OCI-LY7 (cell line): ENCODE measurements at regions not wholly inside any gene's neighbourhood (a gene's known extent, or its start where the extent isn't known, plus 50 kb on each side); places are given as distances from the start of the nearest gene placed in this dataset.

Experiments
- BruUV-seq: library from RNA; stranded (reverse); fragments of 400-500 nt; replicated peaks from 2 replicates; lab custom pipeline; 2021; lab: Mats Ljungman, UMichigan
- CTCF ChIA-PET: fragments of 300-600 bp; sonication (Branson Sonifier 250); formaldehyde crosslinking; loops from one replicate; lab custom pipeline; 2022; ENCODE audit warnings: antibody characterized with exemption; ENCODE audit not compliant: unreplicated experiment; lab: Charles Lee
- POLR2A ChIA-PET: fragments of 300-600 bp; sonication (Branson Sonifier 250); formaldehyde crosslinking; loops from one replicate; lab custom pipeline; 2022; ENCODE audit warnings: antibody characterized with exemption; lab: Charles Lee
- DNase-seq: peaks from one replicate; pipeline ENCODE4 v3.0.0-alpha.2; 2015; ENCODE audit warnings: low spot score
- H2AFZ ChIP-seq: fragments of 200-600 bp; sonication (generic), shearing (Covaris generic); 2 replicates; pipeline ENCODE4 v1.6.1; 2014; ENCODE audit warnings: mild to moderate bottlenecking, antibody characterized with exemption, low read length, moderate library complexity
- H3K27ac ChIP-seq: fragments of 200-600 bp; sonication (generic); 2 replicates; pipeline ENCODE4 v1.5.1; 2014; ENCODE audit warnings: mixed run types, low read depth, mild to moderate bottlenecking, moderate library complexity, low read length, inconsistent platforms; ENCODE audit not compliant: poor library complexity, severe bottlenecking
- H3K36me3 ChIP-seq: fragments of 200-600 bp; sonication (generic); 2 replicates; pipeline ENCODE4 v1.6.1; 2014; ENCODE audit warnings: mild to moderate bottlenecking, antibody characterized with exemption, low read length, moderate library complexity, mixed read lengths; ENCODE audit not compliant: insufficient read depth
- H3K4me1 ChIP-seq: fragments of 200-600 bp; sonication (generic); 2 replicates; pipeline ENCODE4 v1.5.1; 2014; ENCODE audit warnings: mild to moderate bottlenecking, low read length; ENCODE audit not compliant: insufficient read depth, poor library complexity, severe bottlenecking
- H3K4me2 ChIP-seq: fragments of 200-600 bp; sonication (generic); 2 replicates; pipeline ENCODE4 v1.6.1; 2014; ENCODE audit warnings: mild to moderate bottlenecking, low read length
- H3K4me3 ChIP-seq: fragments of 200-600 bp; sonication (generic); 2 replicates; pipeline ENCODE4 v1.5.1; 2014; ENCODE audit warnings: mild to moderate bottlenecking, low read depth, low read length; ENCODE audit not compliant: poor library complexity, severe bottlenecking
- H3K79me2 ChIP-seq: fragments of 200-600 bp; sonication (generic); 2 replicates; pipeline ENCODE4 v1.6.1; 2016; ENCODE audit warnings: low read depth, mild to moderate bottlenecking, low read length, moderate library complexity, mixed read lengths; ENCODE audit not compliant: insufficient read depth
- H3K9me2 ChIP-seq: fragments of 200-600 bp; sonication (generic); 2 replicates; pipeline ENCODE4 v1.6.1; 2016; ENCODE audit warnings: mild to moderate bottlenecking, low read length, mixed read lengths; ENCODE audit not compliant: insufficient read depth
- H3K9me3 ChIP-seq: fragments of 200-600 bp; sonication (generic); 2 replicates; pipeline ENCODE4 v1.6.1; 2014; ENCODE audit warnings: mild to moderate bottlenecking, mixed run types, low read length, mixed read lengths
- H4K20me1 ChIP-seq: fragments of 200-600 bp; sonication (generic); 2 replicates; pipeline ENCODE4 v1.6.1; 2014; ENCODE audit warnings: mild to moderate bottlenecking, antibody characterized with exemption, low read length, moderate library complexity, mixed read lengths; ENCODE audit not compliant: insufficient read depth
- CTCF ChIP-seq: fragments of 200-600 bp; sonication (generic); conservative IDR thresholded peaks from 2 replicates; pipeline ENCODE4 v1.5.1; 2014; ENCODE audit warnings: mild to moderate bottlenecking, antibody characterized with exemption, low read length, moderate library complexity, mixed read lengths
- EZH2phosphoT487 ChIP-seq: fragments of 200-600 bp; sonication (generic); IDR thresholded peaks from 2 replicates; pipeline ENCODE4 v1.6.1; 2018; ENCODE audit warnings: low read depth, borderline replicate concordance, mild to moderate bottlenecking, mixed run types, antibody characterized with exemption, low read length, moderate library complexity, mixed read lengths
- intact Hi-C: fragments of 100-400 bp; cut with micrococcal nuclease; formaldehyde crosslinking; loops from one replicate; pipeline ENCODE4 v1.10.0; 2022; ENCODE audit not compliant: unreplicated experiment

- H3K4me2 ChIP-seq: no peak overlapping the region
- H3K79me2 ChIP-seq: no peaks in the 10 kb centered on the region
- POLR2A ChIA-PET: no interaction called here
- DNase-seq: no peak
- no TSS peak for BruUV-seq
- H3K9me3 ChIP-seq: no peaks in the 10 kb centered on the region
- no peak overlapping the region for H3K4me3 ChIP-seq
- H3K9me2 ChIP-seq: no peaks in the 10 kb centered on the region
- TF ChIP-seq CTCF (no peak), EZH2phosphoT487 (no peak)
- no peak overlapping the region for H3K27ac ChIP-seq
- CTCF ChIA-PET: no interaction called here
- no peaks in the 10 kb centered on the region for H3K36me3 ChIP-seq
- intact Hi-C loops: no loop called here
- no peaks in the 10 kb centered on the region for H4K20me1 ChIP-seq
- peaks cover 18% of the 10 kb centered on the region for H3K4me1 ChIP-seq
- H2AFZ ChIP-seq: no peak overlapping the region
Observed at GRCh38 chr5:135137146-135137915, 103.3 kb upstream of the PITX1 start.

- no peak for TF ChIP-seq CTCF
- no peak for TF ChIP-seq EZH2phosphoT487
- no TSS peak for BruUV-seq
- no peak overlapping the region for H3K27ac ChIP-seq
- ChIA-PET POLR2A (no interaction called here), CTCF (no interaction called here)
- no peaks in the 10 kb centered on the region for H3K9me3 ChIP-seq
- intact Hi-C loops: no loop called here
- DNase-seq: no peak
- H3K9me2 ChIP-seq: no peaks in the 10 kb centered on the region
- peaks cover 17% of the 10 kb centered on the region for H3K4me1 ChIP-seq
- H3K4me3 ChIP-seq: no peak overlapping the region
- H3K4me2 ChIP-seq: no peak overlapping the region
- no peaks in the 10 kb centered on the region for H4K20me1 ChIP-seq
- H3K36me3 ChIP-seq: no peaks in the 10 kb centered on the region
- no peaks in the 10 kb centered on the region for H3K79me2 ChIP-seq
- H2AFZ ChIP-seq: no peak overlapping the region
Observed at GRCh38 chr5:135136546-135136945, 102.5 kb upstream of the PITX1 start.

- BruUV-seq: no TSS peak
- H3K4me2 ChIP-seq: no peak overlapping the region
Observed at GRCh38 chr5:135135530-135136226, 101.7 kb upstream of the PITX1 start.

More at GRCh38 chr5:135135530-135136226, 101.7 kb upstream of the PITX1 start:
- Histone ChIP-seq H3K9me3 (no peaks in the 10 kb centered on the region), H3K4me3 (no peak overlapping the region), H3K36me3 (no peaks in the 10 kb centered on the region), H4K20me1 (no peaks in the 10 kb centered on the region), H3K9me2 (no peaks in the 10 kb centered on the region), H3K79me2 (no peaks in the 10 kb centered on the region), H2AFZ (no peak overlapping the region), H3K27ac (no peak overlapping the region), H3K4me1 (peaks cover 8% of the 10 kb centered on the region)
- TF ChIP-seq CTCF: no peak
- TF ChIP-seq EZH2phosphoT487: no peak
- POLR2A ChIA-PET: interaction anchor here (0.6 kb wide), 1 partner anchor 263 kb away, joined by 3 read pairs; no protein-coding TSS in a partner anchor
- intact Hi-C loops: no loop called here
- DNase-seq: no peak
- CTCF ChIA-PET: no interaction called here
